ENCODE measurements at regions not wholly inside any gene's neighbourhood (a gene's known extent, or its start where the extent isn't known, plus 50 kb on each side); places are given as distances from the start of the nearest gene placed in this dataset.

DNA sequence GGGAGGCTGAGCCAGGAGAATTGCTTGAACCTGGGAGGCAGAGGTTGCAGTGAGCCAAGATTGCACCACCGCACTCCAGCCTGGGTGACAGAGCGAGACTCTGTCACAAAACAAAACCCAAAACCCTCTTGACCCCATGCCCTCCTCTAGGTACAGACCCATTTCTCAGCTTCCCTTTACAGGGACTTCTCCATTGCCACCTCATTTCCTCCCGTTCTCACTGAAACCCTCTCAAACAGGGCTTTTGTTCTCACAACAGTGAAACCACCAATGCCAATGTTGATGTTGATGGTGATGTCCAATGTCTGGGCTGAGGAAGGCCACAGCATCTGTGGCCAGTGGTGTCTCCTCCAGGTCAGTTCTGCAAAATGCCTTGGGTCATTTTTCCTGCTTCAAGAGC lies 69.0 kb upstream of the ZCCHC2 start:
- TF ChIP-seq, protein P1, sequence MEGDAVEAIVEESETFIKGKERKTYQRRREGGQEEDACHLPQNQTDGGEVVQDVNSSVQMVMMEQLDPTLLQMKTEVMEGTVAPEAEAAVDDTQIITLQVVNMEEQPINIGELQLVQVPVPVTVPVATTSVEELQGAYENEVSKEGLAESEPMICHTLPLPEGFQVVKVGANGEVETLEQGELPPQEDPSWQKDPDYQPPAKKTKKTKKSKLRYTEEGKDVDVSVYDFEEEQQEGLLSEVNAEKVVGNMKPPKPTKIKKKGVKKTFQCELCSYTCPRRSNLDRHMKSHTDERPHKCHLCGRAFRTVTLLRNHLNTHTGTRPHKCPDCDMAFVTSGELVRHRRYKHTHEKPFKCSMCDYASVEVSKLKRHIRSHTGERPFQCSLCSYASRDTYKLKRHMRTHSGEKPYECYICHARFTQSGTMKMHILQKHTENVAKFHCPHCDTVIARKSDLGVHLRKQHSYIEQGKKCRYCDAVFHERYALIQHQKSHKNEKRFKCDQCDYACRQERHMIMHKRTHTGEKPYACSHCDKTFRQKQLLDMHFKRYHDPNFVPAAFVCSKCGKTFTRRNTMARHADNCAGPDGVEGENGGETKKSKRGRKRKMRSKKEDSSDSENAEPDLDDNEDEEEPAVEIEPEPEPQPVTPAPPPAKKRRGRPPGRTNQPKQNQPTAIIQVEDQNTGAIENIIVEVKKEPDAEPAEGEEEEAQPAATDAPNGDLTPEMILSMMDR (IDR thresholded peaks at IDR 0.05): no peak
- TF ChIP-seq POLR2A (IDR thresholded peaks at IDR 0.05): no peak
